ENCODE measurements at regions not wholly inside any gene's neighbourhood (a gene's known extent, or its start where the extent isn't known, plus 50 kb on each side); places are given as distances from the start of the nearest gene placed in this dataset.

DNA sequence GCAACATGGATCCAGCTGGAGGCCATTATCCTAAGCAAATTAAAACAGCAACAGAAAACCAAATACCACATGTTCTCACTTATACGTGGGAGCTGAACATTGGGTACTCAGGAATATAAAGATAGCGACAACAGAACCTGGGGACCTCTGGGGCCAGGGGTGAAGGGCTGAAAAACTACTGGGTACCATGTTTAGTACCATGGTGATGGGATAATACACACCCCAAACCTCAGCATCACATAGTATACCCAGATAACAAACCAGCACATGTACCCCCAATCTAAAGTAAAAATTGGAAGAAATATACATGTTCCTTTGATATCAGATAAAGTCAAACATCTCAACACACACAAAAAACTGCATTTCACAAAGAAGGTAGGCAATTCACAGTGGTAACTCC is 876.2 kb downstream of the TBL1XR1 start:
- Histone ChIP-seq H3K9me3 (no peaks in the 10 kb centered on the region), H3K27ac (ENCODE audit: low read depth in 2 of 2, low read length in 1 of 2) (no peak overlapping the region), H3K79me2 (ENCODE audit: insufficient read depth) (no peaks in the 10 kb centered on the region), H3K27me3 (ENCODE audit: insufficient read depth) (no peaks in the 10 kb centered on the region), H3K9ac (no peak overlapping the region), H3K9me2 (no peaks in the 10 kb centered on the region), H2AFZ (ENCODE audit: low read depth) (no peak overlapping the region), H4K20me1 (ENCODE audit: insufficient read depth) (no peaks in the 10 kb centered on the region), H3K4me3 (ENCODE audit: low read depth in 2 of 2, low read length in 1 of 2) (no peak overlapping the region), H3K4me2 (no peak overlapping the region), H3K4me1 (ENCODE audit: control insufficient read depth in 1 of 2, insufficient read depth in 2 of 2, low read depth in 1 of 2, low read length in 1 of 2) (no peaks in the 10 kb centered on the region), H3K36me3 (replicated peaks in 1 of 2; ENCODE audit: control insufficient read depth in 1 of 2, insufficient read depth in 2 of 2, low read length in 1 of 2) (no peaks in the 10 kb centered on the region), H3F3A (replicated peaks; ENCODE audit: insufficient read depth) (no peaks in the 10 kb centered on the region)
- no peak for DNase-seq
- ChIA-PET POLR2A (no interaction called here), CTCF (no interaction called here)
- WGBS (ENCODE audit: low lambda C conversion rate) = 40% methylated on average over 2 of the region's 2 CpGs
- TF ChIP-seq POLR2AphosphoS5 (IDR thresholded peaks at IDR 0.05; ENCODE audit: low read depth, low read length) (no peak), ELF1 (IDR thresholded peaks at IDR 0.05) (no peak)

DNA sequence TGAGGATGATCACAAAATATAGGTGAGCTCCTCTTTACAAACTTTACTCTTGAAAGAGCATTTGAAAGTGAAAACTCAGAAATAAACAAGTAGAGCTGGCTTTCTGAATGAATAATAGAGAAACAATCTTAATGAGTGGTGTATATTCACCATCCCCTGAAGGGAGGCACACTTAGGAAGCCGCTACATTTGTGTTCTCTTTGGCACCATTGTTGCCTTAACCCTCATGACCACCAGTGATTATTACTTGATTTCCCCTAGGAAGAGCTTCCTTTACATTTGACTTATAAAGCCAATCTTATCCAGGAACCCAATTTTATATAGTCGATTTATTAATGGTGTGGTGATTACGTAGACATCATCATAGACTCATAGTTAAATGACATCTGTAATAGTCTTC is 883.9 kb downstream of the TBL1XR1 start:
- Histone ChIP-seq H3F3A (replicated peaks; ENCODE audit: insufficient read depth) (no peaks in the 10 kb centered on the region), H3K27me3 (ENCODE audit: insufficient read depth) (no peaks in the 10 kb centered on the region), H4K20me1 (ENCODE audit: insufficient read depth) (no peaks in the 10 kb centered on the region), H3K79me2 (ENCODE audit: insufficient read depth) (no peaks in the 10 kb centered on the region), H3K4me1 (ENCODE audit: control insufficient read depth in 1 of 2, insufficient read depth in 2 of 2, low read depth in 1 of 2, low read length in 1 of 2) (no peaks in the 10 kb centered on the region; a peak in 2 of 4 replicates), H2AFZ (ENCODE audit: low read depth) (no peak overlapping the region), H3K9ac (no peak overlapping the region), H3K27ac (ENCODE audit: low read depth in 2 of 2, low read length in 1 of 2) (no peak overlapping the region), H3K9me3 (no peaks in the 10 kb centered on the region), H3K4me3 (ENCODE audit: low read depth in 2 of 2, low read length in 1 of 2) (no peak overlapping the region), H3K4me2 (no peak overlapping the region), H3K36me3 (replicated peaks in 1 of 2; ENCODE audit: control insufficient read depth in 1 of 2, insufficient read depth in 2 of 2, low read length in 1 of 2) (no peaks in the 10 kb centered on the region), H3K9me2 (no peaks in the 10 kb centered on the region)
- ChIA-PET POLR2A (no interaction called here), CTCF (no interaction called here)
- 32% methylated on average over 3 of the region's 3 CpGs for WGBS (ENCODE audit: low lambda C conversion rate)
- no peak for DNase-seq
- TF ChIP-seq CTCF (IDR thresholded peaks at IDR 0.05) (no peak), YY1 (IDR thresholded peaks at IDR 0.05; ENCODE audit: low read depth) (no peak), RCOR1 (IDR thresholded peaks at IDR 0.05; ENCODE audit: low read length) (no peak), CHD2 (IDR thresholded peaks at IDR 0.05; ENCODE audit: low read length, partially characterized antibody) (no peak), FOXM1 (IDR thresholded peaks at IDR 0.05; ENCODE audit: low read depth) (no peak), USF2 (IDR thresholded peaks at IDR 0.05; ENCODE audit: borderline replicate concordance, low read depth, low read length) (no peak), FOXJ3 (CRISPR knock-in tag; IDR thresholded peaks at IDR 0.05) (no peak)
- TF ChIP-seq, protein P1, sequence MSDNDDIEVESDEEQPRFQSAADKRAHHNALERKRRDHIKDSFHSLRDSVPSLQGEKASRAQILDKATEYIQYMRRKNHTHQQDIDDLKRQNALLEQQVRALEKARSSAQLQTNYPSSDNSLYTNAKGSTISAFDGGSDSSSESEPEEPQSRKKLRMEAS (IDR thresholded peaks at IDR 0.05; ENCODE audit: low read depth) = no peak

DNA sequence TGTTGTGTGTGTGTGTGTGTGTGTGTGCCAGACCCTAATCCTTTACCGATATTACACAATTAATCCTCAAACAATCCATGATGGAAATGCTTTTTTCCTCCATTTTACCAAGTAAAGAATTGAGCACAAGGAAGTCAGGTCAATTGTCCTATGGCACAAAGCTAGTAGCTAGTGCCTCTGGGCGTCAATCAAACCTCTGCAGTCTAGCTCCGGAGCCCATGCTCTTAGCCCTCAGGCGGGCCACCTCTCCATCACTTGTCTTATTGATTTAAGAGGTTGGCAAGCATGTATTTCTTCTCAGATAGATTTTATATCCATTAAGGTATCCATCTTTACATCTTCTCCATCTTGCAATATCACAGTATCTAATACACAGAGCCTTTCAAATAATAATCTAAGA is 886.6 kb downstream of the TBL1XR1 start:
- Histone ChIP-seq H3K9ac (no peak overlapping the region), H3K27me3 (ENCODE audit: insufficient read depth) (no peaks in the 10 kb centered on the region), H3K9me2 (no peaks in the 10 kb centered on the region), H3K4me1 (ENCODE audit: control insufficient read depth in 1 of 2, insufficient read depth in 2 of 2, low read depth in 1 of 2, low read length in 1 of 2) (no peaks in the 10 kb centered on the region; a peak in 2 of 4 replicates), H3K9me3 (no peaks in the 10 kb centered on the region), H3K27ac (ENCODE audit: low read depth in 2 of 2, low read length in 1 of 2) (no peak overlapping the region), H3K36me3 (replicated peaks in 1 of 2; ENCODE audit: control insufficient read depth in 1 of 2, insufficient read depth in 2 of 2, low read length in 1 of 2) (no peaks in the 10 kb centered on the region), H3K4me3 (ENCODE audit: low read depth in 2 of 2, low read length in 1 of 2) (no peak overlapping the region), H3K79me2 (ENCODE audit: insufficient read depth) (no peaks in the 10 kb centered on the region), H3F3A (replicated peaks; ENCODE audit: insufficient read depth) (no peaks in the 10 kb centered on the region), H2AFZ (ENCODE audit: low read depth) (no peak overlapping the region), H3K4me2 (no peak overlapping the region), H4K20me1 (ENCODE audit: insufficient read depth) (no peaks in the 10 kb centered on the region)
- DNase-seq = no peak
- 57% methylated on average over 4 of the region's 4 CpGs for WGBS (ENCODE audit: low lambda C conversion rate)
- POLR2A ChIA-PET = no interaction called here
- CTCF ChIA-PET = no interaction called here
- TF ChIP-seq GATA2 (CRISPR knock-in tag; IDR thresholded peaks at IDR 0.05) (no peak), SIN3A (IDR thresholded peaks at IDR 0.05; ENCODE audit: borderline replicate concordance, low read depth, low read length) (no peak), RAD21 (IDR thresholded peaks at IDR 0.05; ENCODE audit: low read length) (no peak), EZH2phosphoT487 (IDR thresholded peaks at IDR 0.05; ENCODE audit: borderline replicate concordance, low read depth) (no peak), CTCF (IDR thresholded peaks at IDR 0.05) (no peak), RFX5 (IDR thresholded peaks at IDR 0.05; ENCODE audit: low read length) (no peak), NFIC (IDR thresholded peaks at IDR 0.05; ENCODE audit: borderline replicate concordance) (no peak)
- TF ChIP-seq, protein P1 (IDR thresholded peaks at IDR 0.05; ENCODE audit: low read depth) = no peak
- TF ChIP-seq, protein P2, sequence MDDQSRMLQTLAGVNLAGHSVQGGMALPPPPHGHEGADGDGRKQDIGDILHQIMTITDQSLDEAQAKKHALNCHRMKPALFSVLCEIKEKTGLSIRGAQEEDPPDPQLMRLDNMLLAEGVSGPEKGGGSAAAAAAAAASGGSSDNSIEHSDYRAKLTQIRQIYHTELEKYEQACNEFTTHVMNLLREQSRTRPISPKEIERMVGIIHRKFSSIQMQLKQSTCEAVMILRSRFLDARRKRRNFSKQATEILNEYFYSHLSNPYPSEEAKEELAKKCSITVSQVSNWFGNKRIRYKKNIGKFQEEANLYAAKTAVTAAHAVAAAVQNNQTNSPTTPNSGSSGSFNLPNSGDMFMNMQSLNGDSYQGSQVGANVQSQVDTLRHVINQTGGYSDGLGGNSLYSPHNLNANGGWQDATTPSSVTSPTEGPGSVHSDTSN (IDR thresholded peaks at IDR 0.05) = no peak

Measured in SK-N-SH (cell line).